ENCODE measurements at regions not wholly inside any gene's neighbourhood (a gene's known extent, or its start where the extent isn't known, plus 50 kb on each side); places are given as distances from the start of the nearest gene placed in this dataset.

DNA sequence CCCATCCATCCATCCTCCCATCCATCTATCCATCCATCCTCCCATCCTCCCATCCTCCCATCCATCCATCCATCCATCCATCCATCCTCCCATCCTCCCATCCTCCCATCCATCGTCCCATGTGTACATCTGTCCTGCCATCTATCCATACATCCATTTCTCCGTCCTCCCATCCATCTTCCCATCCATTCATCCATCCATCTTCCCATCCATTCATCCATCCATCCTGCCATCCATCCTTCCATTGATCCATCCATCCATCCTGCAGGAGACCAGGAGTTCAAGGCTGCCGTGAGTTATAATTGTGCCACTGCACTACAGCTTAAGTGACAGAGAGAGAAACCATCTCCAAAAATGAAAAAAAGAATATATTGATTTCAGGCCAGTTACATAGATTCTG is 356.5 kb downstream of the CDH26 start:
- no peak for TF ChIP-seq CTCF (IDR thresholded peaks at IDR 0.05)
- TF ChIP-seq POLR2AphosphoS5 (IDR thresholded peaks at IDR 0.05; ENCODE audit: low read depth, low read length) = no peak
- TF ChIP-seq TCF7L2 (IDR thresholded peaks at IDR 0.05; ENCODE audit: low read depth, low read length) = no peak

Measured in Panc1 (cell line).